HG03432 (cell line): ENCODE measurements at regions not wholly inside any gene's neighbourhood (a gene's known extent, or its start where the extent isn't known, plus 50 kb on each side); places are given as distances from the start of the nearest gene placed in this dataset.
"Not testable (repeated sequence)": the region's sequence is repeated elsewhere in the genome, so short reads cannot be mapped to it uniquely, and the experiment has no call there.

Source experiments
- ATAC-seq: cut with Tn5 transposase; IDR thresholded peaks from one replicate; pipeline ENCODE4 v1.9.1; 2021; ENCODE audit warnings: mild to moderate bottlenecking, moderate library complexity; ENCODE audit not compliant: unreplicated experiment

DNA sequence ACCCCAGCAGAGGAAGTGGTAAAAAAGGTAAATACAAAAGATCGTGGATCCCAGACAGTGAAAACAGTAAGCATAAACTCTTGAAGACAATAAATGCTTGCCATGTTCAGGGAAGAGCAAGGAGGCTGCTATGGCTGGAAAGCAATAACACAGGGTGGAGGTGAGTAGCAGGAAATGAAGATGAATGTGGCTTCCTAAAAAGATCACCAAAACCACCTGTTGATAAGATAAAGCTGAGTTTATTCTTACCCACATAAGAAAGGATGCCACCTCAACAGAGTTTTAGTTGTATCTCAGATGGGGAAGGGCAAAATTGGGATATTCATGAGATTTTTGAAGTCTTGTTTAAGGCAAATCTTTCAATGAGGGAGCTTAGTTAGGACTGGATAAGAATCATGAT, 273.3 kb downstream of the MSX2 start:
- ATAC-seq: no peak

DNA sequence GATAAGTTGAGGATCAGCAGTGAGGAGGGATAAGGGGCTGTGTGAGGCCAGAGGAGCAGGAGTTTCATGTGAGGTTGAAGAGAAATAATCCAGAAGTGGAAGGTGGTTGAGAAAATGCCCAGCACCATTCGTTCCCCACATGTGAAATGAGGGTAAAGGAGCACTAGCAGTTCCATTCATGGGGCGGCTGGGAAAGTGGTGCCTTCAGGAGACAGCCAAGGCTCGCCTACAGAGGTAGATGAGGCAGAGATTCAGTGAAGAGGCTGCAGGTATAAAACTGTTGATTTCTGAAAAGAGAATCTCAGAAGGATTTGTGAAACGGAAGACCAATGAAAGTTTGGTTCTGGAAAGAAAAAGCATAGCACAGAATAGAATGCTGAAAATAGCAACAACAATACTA, 272.6 kb downstream of the MSX2 start:
- ATAC-seq: no peak

DNA sequence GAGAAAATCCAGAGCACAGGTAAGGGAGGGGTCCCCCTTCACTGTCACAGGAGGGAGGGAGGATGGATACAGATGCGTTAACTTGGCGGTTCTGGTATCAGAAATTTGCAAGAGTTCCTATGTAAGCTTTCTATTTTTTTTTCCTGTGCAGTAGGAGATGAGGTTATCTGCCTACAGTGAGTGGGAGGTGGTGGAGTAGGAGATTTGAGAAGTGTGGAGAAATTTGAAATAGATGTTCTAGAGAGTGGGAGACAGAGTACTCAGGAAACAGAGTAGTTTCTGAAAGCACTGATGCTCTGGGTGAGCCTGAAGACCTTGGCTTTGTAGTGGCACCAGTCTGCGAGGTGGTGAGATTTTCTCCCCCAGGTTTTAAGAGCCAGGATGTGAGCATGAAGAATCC, 271.4 kb downstream of the MSX2 start:
- no peak for ATAC-seq

DNA sequence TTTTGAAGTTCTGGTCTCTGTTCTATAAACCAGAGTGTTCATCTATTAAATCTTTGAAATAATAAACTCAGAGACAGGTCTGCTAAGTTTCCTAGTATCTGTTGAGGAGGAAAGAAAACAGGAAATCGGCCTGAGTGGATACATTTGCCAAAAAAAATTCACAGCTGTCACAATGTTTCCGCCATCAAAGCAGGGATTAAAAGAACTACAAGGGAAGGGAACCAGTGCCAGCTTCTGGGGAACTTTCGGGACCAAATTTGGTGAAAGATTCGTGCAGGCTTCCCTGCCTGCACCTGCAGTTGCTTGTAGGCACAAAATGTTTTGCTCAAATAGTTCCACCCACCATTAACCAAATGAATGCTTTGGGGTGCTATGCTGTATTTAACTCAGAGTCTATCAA, 267.5 kb downstream of the MSX2 start:
- ATAC-seq: no peak

DNA sequence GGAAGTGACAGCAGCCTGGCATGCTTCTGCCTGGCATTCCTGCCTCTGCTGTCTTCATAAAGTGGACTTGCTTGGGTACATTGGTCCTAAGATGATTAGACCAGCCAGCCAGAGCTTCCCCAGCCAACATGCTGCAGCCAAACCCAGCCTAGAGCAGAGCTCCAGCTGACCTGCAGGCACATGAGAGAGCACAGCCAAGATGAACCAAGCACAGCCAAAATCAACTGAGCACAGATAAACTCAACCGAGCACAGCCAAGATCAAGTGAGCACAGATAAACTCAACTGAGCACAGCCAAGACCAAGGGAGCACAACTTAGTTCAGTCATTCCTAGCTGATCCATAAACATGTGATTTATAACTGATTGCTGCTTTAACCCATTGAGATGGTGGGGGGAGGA, 266.5 kb downstream of the MSX2 start:
- ATAC-seq: no peak

DNA sequence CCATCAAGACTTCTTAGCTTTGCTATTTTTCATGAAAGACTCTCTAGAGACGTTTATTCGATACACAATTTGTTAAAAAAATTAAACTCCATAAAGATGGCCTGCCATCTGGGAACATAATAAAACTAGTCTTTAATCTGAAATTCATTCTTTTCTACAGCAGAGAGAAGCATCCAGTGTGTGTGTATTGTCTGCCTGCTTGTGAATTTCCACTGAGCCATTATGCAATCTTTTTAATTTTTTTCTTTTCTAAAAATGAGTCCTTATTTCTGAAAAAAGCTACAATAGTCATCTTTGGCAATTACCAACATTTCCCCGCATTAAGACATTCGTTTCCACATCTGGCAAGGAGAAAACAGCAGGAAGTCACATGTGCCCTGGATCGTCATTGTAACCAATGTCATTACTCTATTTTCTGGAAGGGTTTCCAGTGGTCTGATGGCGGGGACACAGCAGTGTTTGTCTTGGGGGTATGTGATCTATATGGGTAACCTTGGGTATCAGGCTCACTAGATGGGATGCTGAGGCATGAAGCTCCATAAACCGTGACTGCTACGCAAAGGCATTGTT, 263.1 kb downstream of the MSX2 start:
- no peak for ATAC-seq

DNA sequence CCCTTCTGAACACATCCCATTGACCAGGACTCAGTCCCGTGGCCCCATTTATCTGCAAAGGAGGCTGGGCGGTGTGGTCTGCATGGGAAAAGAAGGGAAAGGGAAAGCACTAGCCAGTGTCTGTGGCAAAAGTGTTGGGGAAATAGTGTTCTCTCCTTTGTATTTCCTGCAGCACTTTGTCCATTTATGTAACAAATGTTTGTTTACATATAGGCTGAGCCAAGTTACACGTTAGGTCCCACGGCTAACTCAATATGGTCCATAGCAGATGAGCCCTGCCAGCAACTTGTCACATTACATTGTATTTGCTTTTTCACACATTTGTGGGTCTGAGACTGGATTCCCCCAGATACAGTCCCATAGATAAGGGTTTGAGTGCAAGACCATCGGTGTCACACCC, 260.5 kb downstream of the MSX2 start:
- ATAC-seq: no peak

DNA sequence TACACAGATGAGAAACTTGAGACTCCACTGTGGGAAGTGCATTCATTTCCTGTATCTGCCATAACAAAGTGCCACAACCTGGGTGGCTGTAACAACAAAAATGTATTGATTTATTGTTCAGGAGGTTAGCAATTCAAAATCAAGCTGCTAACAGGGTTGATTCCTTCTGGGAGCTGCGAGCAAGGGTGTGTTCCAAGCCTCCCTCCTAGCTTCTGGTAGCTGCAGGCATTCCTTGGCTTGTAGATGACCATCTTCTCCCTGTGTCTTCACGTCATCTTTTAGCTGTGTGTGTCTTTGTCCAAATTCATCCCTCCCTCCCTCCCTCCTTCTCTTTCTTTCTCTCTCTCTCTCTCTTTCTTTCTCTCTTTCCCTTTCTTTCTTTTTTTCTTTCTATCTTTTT, 258.1 kb downstream of the MSX2 start:
- no peak for ATAC-seq

DNA sequence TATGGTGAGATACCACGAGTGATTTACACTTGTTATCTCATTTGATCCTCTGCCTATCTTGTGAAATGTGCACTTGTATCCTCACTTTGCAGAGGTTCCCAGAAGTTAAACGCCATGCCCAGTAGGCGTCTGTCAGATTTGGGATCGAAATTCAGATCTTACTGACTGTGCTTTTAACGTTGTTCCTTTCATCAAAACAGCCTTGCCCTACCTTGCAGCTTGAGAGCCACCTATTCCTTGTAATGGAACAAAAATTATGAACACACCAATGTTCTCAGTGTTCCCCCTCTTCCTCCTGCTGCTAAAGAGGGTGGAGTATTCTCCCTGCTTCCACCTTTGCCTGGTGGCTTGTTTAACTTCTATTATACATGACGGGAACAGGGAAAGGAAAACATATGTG, 257.0 kb downstream of the MSX2 start:
- ATAC-seq: no peak

DNA sequence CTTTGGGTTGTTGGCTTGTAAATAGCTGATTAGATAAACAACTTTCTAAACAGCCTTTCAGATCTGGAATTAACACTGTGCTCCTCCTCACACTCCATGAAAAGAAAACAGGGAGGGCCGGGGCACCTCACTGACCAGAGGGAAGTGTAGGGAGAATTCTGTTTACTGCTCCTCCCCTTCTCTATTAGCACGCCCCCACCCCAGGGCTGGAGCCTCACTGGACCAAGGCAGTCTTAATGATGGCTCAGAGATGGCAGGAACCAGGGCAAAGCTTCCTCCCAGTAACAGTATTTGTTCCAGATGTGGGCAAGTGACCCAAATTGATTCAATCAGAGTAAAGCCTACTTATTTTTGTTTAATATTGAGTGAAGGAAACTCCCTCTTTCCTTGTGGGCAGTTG, 256.6 kb downstream of the MSX2 start:
- no peak for ATAC-seq

DNA sequence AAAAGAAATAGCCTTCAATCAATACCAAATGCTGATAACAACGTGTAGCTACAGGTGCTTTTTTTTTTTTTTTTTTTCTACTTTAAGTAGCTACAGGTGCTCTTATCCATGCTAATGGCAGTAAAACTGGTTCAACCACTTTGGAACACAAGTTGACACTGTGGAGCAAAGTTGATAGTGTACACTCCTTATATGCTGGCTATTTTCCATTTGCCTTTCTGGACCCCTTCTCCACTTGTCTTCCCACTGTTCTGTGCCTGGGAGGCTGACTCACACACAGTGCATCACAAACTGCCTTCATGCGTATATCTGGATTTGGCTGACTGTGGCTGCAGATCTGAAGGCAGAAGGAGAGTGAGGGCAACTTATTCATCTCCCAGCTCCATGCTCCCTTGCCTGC, 247.9 kb downstream of the MSX2 start:
- ATAC-seq: no peak

DNA sequence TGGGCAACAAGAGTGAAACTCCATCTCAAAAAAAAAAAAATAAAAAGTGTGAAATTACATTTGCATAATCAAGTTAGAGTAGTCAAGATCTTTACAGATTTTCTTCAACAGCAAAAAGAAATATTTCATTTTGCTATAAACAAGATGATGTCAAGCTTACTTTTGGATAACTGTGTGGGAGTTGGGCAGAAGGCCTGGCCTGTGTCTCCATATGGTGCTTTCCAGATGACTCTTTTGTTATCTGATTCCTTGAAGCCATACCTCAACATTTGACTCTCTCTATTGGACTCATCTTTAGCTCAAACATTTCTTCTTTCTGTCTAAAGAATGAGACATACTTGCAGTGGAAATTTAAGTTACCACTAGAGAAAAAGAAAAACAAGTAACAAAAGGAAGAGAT, 246.8 kb downstream of the MSX2 start:
- ATAC-seq: no peak

DNA sequence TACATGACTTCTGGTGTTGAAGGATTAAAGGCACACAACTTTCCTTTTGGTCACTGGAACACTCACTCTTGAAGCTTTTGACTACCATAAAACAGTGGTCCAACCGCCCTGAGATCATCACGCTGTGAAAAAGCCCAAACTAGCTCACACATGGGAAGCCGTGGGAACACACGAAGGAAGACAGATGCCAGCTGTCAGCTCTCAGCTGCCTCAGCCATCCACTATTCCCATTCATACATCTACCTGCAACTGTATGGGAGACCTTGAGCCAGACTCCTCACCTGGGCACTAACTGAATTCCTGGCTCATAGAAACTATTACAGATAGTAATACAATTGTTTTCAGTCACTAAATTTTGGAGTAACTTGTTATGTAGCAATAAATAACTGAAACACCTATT, 246.1 kb downstream of the MSX2 start:
- ATAC-seq: no peak

DNA sequence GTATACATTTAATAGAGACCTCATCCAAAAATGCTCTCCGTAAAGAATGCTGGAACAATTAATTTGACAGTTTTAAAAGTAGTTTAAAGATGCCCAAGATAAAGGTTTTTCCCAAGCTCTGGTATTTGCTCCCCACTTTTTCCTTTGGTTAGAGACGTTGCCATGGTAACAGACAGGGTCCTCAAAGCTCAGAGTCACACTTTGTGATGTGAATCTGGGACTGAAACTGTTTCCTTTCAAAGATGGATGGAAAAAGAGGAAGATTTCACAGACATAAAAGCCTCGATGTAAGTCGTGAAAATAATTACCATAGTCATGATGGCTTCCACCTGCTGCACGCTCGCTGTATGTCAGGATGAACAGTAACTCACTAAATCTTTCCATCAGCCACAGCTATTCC, 229.5 kb downstream of the MSX2 start:
- no peak for ATAC-seq

DNA sequence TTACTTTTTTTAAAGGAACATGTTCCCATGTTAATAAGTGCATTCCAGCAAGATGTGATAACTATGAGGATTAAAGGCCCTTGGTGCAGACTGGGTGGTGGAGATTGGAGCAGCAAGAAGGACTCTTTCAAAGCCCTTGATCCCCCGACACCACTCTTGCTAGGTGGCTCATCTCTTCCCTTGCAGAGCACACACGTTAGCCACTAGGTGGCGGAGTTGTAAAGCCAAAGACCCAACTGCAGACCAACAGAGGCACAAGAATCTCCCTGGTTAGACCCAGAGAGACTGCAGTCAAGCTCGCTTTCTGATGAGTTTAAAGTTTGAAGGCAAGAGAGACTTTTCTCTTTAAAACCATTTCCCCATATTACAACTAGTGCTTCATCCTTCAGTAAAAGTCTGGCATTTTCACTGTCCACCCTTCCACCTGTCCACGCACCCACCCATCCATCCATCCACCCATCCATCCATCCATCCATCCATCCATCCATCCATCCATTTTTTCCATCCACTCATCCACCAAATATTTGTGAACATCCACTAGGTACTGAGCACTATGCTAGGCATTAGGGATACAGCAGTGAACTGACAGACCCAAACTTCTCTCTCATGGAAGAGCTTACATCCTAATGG, 226.9 kb downstream of the MSX2 start:
- peak; percentile 67 for ATAC-seq

DNA sequence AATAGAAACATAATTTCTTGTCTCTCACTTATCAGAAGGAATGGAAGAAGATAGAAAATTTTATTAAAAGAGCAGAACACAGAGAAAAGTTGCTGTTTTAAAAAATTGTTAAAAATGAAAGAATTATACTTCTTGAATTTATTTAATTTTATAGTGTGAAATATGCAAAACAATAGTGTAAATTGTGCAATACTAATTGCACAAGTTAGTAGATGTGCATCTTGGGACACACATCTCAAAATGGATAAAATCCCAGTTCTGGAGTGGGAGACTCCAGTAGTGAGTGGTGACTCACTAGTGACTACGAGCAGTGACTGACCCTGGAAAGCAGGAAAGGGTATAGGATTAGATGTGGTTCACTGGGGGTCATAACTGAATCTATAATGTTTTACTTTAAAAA, 223.2 kb downstream of the MSX2 start:
- ATAC-seq: no peak

DNA sequence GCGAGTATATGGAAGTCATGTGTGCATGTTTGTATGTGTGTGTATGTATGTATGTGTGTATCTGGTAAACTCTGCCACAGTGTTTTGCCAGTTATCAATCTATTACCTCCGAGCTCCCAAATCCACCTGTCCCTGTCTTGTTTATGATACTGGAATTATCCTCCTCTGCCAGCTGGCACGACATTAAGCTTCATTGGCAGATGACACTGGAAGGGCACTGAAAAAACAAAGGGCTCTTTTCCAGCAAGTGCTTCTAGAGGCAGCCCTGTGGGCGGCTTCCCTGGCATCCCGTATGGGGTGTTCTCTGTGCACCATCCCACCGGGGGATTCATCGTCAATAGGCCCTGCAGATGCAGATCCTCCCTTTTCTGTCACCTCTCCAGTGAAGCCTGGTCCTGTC, 221.5 kb downstream of the MSX2 start:
- no peak for ATAC-seq

DNA sequence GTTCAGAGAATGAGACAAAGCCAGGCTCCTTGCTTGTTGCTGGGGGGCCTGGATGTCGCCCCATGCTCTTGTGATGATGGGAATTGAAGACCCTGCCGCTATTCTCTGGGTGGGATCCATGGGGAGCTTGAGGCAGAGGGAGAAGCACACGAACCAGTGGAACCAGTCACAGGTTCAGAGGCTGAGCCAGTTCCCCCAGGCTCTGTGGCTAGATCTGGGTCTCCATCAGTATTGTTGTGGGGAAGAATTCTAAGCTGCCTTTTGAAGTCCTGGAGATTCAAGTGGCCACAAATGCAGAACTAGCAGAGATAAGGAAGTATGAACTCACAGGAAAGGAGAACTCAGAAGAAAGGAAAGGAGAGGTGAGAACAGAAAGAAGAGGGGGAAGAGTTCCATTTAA, 219.4 kb downstream of the MSX2 start:
- ATAC-seq: no peak

DNA sequence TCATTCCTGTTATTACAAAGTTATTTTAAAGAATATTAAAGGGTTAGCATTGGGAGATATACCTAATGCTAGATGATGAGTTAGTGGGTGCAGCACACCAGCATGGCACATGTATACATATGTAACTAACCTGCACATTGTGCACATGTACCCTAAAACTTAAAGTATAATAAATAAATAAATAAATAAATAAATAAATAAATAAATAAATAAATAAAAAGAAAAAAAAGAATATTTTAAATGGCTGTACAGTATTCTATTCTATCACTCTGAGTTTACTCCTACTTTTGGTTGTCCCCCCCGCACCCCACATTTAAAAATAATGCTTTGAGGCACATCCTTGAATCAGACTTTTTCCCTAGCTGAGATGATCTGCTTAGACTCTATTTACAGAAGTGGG, 218.6 kb downstream of the MSX2 start:
- ATAC-seq: not testable (repeated sequence)

DNA sequence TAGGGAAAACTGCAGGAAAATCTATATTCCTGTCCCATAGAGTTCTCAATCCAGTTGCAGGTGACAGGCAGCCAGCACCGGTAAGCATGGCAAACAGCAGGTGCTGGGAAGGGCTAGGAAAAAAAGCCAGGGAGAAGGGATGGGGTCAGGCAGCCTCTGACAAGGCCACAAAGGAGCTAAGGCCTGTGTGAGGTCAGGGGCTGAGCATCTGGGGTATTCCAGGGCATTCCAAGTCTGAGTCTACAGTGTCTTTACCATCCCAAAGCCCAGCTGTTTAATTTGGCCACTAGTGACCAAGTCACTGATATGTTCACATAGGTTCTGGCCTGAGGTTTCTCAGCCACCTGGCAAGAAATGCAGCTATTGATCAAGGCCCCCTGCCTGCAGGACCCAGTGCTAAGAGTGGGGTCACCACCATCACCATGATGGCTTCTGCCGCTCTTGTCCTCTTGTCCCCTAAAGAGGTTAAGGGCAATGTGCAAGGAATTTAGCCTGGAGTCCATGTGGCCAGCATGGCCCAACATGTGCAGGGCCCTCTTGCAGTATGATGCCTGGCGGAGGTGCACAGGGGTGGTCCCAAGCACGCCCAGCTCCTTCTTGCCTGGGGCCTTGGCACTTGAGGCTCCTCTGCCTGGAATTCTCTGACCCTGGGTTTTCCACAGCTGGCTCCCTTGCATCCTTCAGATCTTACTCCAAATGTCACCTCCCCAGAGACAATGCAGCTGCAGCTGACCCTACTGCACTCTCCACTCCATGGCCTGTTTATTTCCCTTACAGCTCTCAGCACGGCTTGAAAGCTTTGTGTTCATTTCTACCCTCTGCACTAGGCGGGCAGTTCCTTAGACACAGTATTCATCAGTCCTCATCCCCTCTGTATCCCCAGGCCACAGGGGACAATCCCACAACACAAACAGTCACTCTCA, 213.1 kb downstream of the MSX2 start:
- ATAC-seq: no peak

DNA sequence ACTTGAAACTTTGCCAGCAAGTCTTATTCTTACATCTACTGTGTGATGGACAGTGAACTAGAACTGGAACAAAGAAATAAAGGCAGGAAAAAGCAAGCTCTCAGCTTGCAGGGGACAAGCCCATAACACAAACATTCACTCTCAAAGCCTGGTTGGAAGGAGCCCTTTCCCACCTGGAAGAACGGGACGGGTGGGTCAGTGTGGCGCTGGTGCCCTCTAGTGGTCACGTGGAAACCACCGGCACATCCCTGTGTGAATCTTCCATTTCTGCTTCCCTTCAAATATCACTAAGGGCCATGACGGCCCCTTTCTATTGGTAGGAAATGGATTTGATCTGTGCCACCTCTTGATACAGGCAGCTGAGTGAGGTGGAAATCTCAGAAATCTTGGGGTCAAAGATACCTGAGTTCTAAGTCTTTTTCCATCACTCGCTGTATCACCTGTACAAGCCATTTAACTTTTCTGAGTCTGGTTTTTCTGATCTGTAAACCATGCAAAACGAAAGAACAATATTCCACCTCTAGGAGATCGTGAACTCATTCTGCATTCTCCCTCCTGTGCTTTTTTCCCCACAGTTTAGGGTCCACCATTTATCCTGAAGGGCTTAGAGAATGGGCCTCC, 211.6 kb downstream of the MSX2 start:
- ATAC-seq: no peak

DNA sequence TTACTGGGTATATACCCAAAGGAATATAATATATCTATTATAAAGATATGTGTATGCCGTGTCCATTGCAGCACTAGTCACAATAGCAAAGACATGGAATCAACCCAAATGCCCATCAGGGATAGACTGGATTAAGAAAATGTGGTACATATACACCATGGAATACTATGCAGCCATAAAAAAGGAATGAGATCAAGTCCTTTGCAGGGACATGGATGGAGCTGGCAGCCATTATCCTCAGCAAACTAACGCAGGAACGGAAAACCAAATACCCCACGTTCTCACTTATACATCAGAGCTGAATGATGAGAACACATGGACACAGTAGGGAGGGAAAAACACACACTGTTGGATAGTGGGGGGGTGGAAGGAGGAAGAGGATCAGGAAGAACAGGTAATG, 206.7 kb downstream of the MSX2 start:
- ATAC-seq: not testable (repeated sequence)
